ENCODE measurements at regions not wholly inside any gene's neighbourhood (a gene's known extent, or its start where the extent isn't known, plus 50 kb on each side); places are given as distances from the start of the nearest gene placed in this dataset.
"Not testable (repeated sequence)": the region's sequence is repeated elsewhere in the genome, so short reads cannot be mapped to it uniquely, and the experiment has no call there.

GRCh38 chr1:157334041-157334440, 195.8 kb upstream of the ETV3 start:
- DNase-seq, result no peak
- H3K27me3 ChIP-seq (replicated peaks in 1 of 7), result peaks cover 0 to 4% (median 0%) of the 10 kb centered on the region in 7 donors
- H3K4me3 ChIP-seq, result no peak overlapping the region
- intact Hi-C loops (cut with DNase I; ENCODE audit: low total_unique reads), result no loop called here
- H3K9me3 ChIP-seq, result peaks cover 0 to 21% (median 3%) of the 10 kb centered on the region in 8 donors
- WGBS, 5 donors, result 32 to 53% (median 42%) methylated on average over 2 of the region's 2 CpGs
- H3K27ac ChIP-seq, result no peak overlapping the region
- H3K36me3 ChIP-seq, result no peaks in the 10 kb centered on the region
- H3K4me1 ChIP-seq, result no peaks in the 10 kb centered on the region
- TF ChIP-seq POLR2A (IDR thresholded peaks at IDR 0.05) (no peak), POLR2AphosphoS5 (IDR thresholded peaks at IDR 0.05) (no peak), CTCF (IDR thresholded peaks at IDR 0.05 in 8 of 11, conservative IDR thresholded peaks at IDR 0.05 in 3 of 11) (no peak)

GRCh38 chr1:157330177-157330576, 192.0 kb upstream of the ETV3 start:
- intact Hi-C loops (cut with DNase I; ENCODE audit: low total_unique reads); H3K36me3 ChIP-seq; DNase-seq; H3K4me1 ChIP-seq; H3K27me3 ChIP-seq (replicated peaks in 1 of 7); H3K27ac ChIP-seq; H3K4me3 ChIP-seq: not testable (repeated sequence)
- H3K9me3 ChIP-seq, result peaks cover 0 to 13% (median 3%) of the 10 kb centered on the region in 8 donors

- intact Hi-C loops (cut with DNase I; ENCODE audit: low total_unique reads); H3K27ac ChIP-seq; DNase-seq; H3K4me1 ChIP-seq; H3K27me3 ChIP-seq (replicated peaks in 1 of 7); H3K4me3 ChIP-seq; H3K36me3 ChIP-seq: not testable (repeated sequence)
- H3K9me3 ChIP-seq, result peaks cover 0 to 13% (median 5%) of the 10 kb centered on the region in 8 donors
Measured at GRCh38 chr1:157328120-157328519, 189.9 kb upstream of the ETV3 start.

- WGBS, 5 donors, result 75 to 86% (median 80%) methylated on average over 7 of the region's 7 CpGs
- Histone ChIP-seq H3K27me3 (replicated peaks in 1 of 7) (peaks cover 0 to 6% (median 0%) of the 10 kb centered on the region in 7 donors), H3K4me3 (no peak overlapping the region), H3K4me1 (no peaks in the 10 kb centered on the region), H3K9me3 (peaks cover 0 to 21% (median 6%) of the 10 kb centered on the region in 8 donors), H3K36me3 (no peaks in the 10 kb centered on the region), H3K27ac (no peak overlapping the region)
- no peak for DNase-seq
- intact Hi-C loops (cut with DNase I; ENCODE audit: low total_unique reads), result no loop called here
- TF ChIP-seq CTCF (IDR thresholded peaks at IDR 0.05 in 8 of 11, conservative IDR thresholded peaks at IDR 0.05 in 3 of 11) (no peak), POLR2AphosphoS5 (IDR thresholded peaks at IDR 0.05) (no peak), POLR2A (IDR thresholded peaks at IDR 0.05) (no peak)
Measured at GRCh38 chr1:157326173-157326859, 188.1 kb upstream of the ETV3 start.

GRCh38 chr1:157325220-157325619, 187.0 kb upstream of the ETV3 start:
- 11 to 42% (median 32%) methylated on average over 1 of the region's 1 CpG for WGBS, 5 donors
- intact Hi-C loops (cut with DNase I; ENCODE audit: low total_unique reads), result no loop called here
- TF ChIP-seq POLR2AphosphoS5 (IDR thresholded peaks at IDR 0.05) (no peak), POLR2A (IDR thresholded peaks at IDR 0.05) (no peak), CTCF (IDR thresholded peaks at IDR 0.05 in 8 of 11, conservative IDR thresholded peaks at IDR 0.05 in 3 of 11) (no peak)
- Histone ChIP-seq H3K4me1 (no peaks in the 10 kb centered on the region), H3K9me3 (peaks cover 0 to 26% (median 15%) of the 10 kb centered on the region in 8 donors), H3K27ac (no peak overlapping the region), H3K27me3 (replicated peaks in 1 of 7) (peaks cover 0 to 11% (median 0%) of the 10 kb centered on the region in 7 donors), H3K36me3 (no peaks in the 10 kb centered on the region), H3K4me3 (no peak overlapping the region)
- no peak for DNase-seq

- WGBS, 5 donors, result 53 to 100% (median 98%) methylated on average over 1 of the region's 1 CpG
- H3K27ac ChIP-seq; DNase-seq; H3K4me3 ChIP-seq; intact Hi-C loops (cut with DNase I; ENCODE audit: low total_unique reads); H3K4me1 ChIP-seq; H3K36me3 ChIP-seq: not testable (repeated sequence)
- Histone ChIP-seq H3K27me3 (replicated peaks in 1 of 7) (peaks cover 0 to 11% (median 0%) of the 10 kb centered on the region in 7 donors), H3K9me3 (peaks cover 0 to 52% (median 45%) of the 10 kb centered on the region in 8 donors)
Measured at GRCh38 chr1:157321972-157322371, 183.8 kb upstream of the ETV3 start.

All from spleen (tissue), 11 donors.